T-helper 1 cell treated with Interleukin-12 subunit alpha and Interleukin-12 subunit beta and Interleukin-4 antibody, amounts not matched to agents 30 μg/mL and 1 μg/mL, for 36 hours (primary cell): ENCODE measurements at regions not wholly inside any gene's neighbourhood (a gene's known extent, or its start where the extent isn't known, plus 50 kb on each side); places are given as distances from the start of the nearest gene placed in this dataset.

ENCODE experiments used
- H3K27ac Mint-ChIP-seq: one replicate; pipeline ENCODE4 v1.8.0; 2021; ENCODE audit warnings: mild to moderate bottlenecking, mixed read lengths
- H3K27me3 Mint-ChIP-seq: one replicate; pipeline ENCODE4 v1.8.0; 2021; ENCODE audit warnings: low read depth, mixed read lengths
- H3K36me3 Mint-ChIP-seq: one replicate; pipeline ENCODE4 v1.8.0; 2021; ENCODE audit warnings: low read depth, mixed read lengths
- H3K4me1 Mint-ChIP-seq: one replicate; pipeline ENCODE4 v1.8.0; 2021; ENCODE audit warnings: low read depth, mixed read lengths
- H3K4me3 Mint-ChIP-seq: one replicate; pipeline ENCODE4 v1.8.0; 2021; ENCODE audit warnings: mild to moderate bottlenecking, moderate library complexity, mixed read lengths
- H3K9me3 Mint-ChIP-seq: one replicate; pipeline ENCODE4 v1.8.0; 2021; ENCODE audit warnings: mixed read lengths

DNA sequence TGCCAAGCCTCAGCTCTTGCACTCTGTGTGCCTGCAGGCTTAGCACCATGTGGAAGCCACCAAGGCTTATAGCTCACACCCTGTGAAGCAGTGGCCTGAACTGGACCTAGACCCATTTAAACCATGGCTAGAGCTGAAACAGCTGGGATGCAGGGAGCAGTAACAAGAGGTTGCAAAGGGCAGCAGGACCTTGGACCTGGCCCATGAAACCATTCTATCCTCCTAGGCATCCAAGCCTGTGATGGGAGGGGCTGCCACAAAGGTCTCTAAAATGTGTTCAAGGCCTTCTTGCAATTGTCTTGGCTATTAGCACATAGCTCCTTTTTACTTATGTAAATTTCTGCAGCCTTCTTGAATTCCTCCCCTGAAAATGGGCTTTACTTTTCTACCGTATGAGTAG is 57.9 kb upstream of the NPAP1 start:
- H3K4me1 Mint-ChIP-seq = no peaks in the 10 kb centered on the region

GRCh38 chr15:24621630-24622215 is 53.9 kb upstream of the NPAP1 start:
- Mint-ChIP-seq H3K4me3 (no peak overlapping the region), H3K9me3 (peaks cover 49% of the 10 kb centered on the region), H3K27me3 (no peaks in the 10 kb centered on the region), H3K27ac (no peak overlapping the region), H3K36me3 (no peaks in the 10 kb centered on the region), H3K4me1 (no peaks in the 10 kb centered on the region)

More for the DNA sequence above, 57.9 kb upstream of the NPAP1 start:
- no peak overlapping the region for H3K4me3 Mint-ChIP-seq
- no peaks in the 10 kb centered on the region for H3K36me3 Mint-ChIP-seq
- H3K27me3 Mint-ChIP-seq = no peaks in the 10 kb centered on the region
- H3K27ac Mint-ChIP-seq = no peak overlapping the region
- peaks cover 58% of the 10 kb centered on the region for H3K9me3 Mint-ChIP-seq
